ENCODE measurements at regions not wholly inside any gene's neighbourhood (a gene's known extent, or its start where the extent isn't known, plus 50 kb on each side); places are given as distances from the start of the nearest gene placed in this dataset.

DNA sequence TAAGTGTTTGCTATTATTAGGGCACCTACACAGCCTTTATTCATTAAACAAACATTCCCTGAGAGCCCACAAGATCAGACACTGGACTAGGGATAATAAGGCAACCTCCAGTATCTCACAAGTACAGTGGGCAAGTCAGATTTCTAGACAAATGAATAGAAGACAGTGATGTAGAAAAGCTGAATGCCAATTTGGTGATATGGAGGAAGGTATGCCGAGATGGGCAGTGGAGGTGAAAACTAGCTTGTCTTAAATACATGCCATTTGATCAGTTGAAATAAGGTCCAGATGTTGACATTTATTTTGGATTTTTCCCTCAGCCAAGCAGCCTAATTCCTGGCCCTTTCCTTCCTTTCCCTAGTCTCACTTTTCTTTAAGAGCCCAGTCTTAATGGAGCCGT lies 130.3 kb downstream of the RXFP2 start:
- TF ChIP-seq, protein P1, sequence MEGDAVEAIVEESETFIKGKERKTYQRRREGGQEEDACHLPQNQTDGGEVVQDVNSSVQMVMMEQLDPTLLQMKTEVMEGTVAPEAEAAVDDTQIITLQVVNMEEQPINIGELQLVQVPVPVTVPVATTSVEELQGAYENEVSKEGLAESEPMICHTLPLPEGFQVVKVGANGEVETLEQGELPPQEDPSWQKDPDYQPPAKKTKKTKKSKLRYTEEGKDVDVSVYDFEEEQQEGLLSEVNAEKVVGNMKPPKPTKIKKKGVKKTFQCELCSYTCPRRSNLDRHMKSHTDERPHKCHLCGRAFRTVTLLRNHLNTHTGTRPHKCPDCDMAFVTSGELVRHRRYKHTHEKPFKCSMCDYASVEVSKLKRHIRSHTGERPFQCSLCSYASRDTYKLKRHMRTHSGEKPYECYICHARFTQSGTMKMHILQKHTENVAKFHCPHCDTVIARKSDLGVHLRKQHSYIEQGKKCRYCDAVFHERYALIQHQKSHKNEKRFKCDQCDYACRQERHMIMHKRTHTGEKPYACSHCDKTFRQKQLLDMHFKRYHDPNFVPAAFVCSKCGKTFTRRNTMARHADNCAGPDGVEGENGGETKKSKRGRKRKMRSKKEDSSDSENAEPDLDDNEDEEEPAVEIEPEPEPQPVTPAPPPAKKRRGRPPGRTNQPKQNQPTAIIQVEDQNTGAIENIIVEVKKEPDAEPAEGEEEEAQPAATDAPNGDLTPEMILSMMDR (IDR thresholded peaks at IDR 0.05): no peak
- TF ChIP-seq EZH2 (IDR thresholded peaks at IDR 0.05; ENCODE audit: borderline replicate concordance, insufficient read depth, low read depth, low read length, poor library complexity, severe bottlenecking): no peak

Data from B cell (primary cell).